ENCODE measurements at regions not wholly inside any gene's neighbourhood (a gene's known extent, or its start where the extent isn't known, plus 50 kb on each side); places are given as distances from the start of the nearest gene placed in this dataset.
A peak's percentile ranks its signal among the peaks of the same experiment; 100 is the strongest.

GRCh38 chr12:4112734-4113325, 160.7 kb upstream of the CCND2 start:
- DNase-seq (ENCODE audit: extremely low read depth, low read depth), result no peak
- no peak for TF ChIP-seq CTCF (IDR thresholded peaks at IDR 0.05; ENCODE audit: low read depth, low read length)

DNA sequence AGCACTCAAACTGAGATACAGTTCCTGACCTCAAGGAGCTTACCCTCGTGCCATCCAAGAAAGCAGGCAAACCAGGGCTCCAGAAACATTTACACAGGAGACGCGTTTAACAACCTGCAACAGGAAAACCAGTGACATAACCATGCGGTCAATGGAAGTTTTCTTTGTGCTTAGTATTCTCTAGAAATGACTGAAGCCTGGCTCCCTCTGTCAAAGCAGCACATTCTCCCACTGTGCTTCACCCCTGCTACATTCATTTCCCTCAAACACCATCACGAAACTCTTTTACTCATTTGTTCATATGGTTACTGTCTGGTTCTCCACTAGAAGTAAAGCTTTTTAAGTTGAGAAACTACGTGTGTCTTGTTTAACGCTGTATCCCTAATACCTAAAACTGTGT, 161.3 kb upstream of the CCND2 start:
- no peak for DNase-seq (ENCODE audit: extremely low read depth, low read depth)
- no peak for TF ChIP-seq CTCF (IDR thresholded peaks at IDR 0.05; ENCODE audit: low read depth, low read length)

GRCh38 chr12:4111010-4111409, 162.6 kb upstream of the CCND2 start:
- no peak for DNase-seq (ENCODE audit: extremely low read depth, low read depth)
- no peak for TF ChIP-seq CTCF (IDR thresholded peaks at IDR 0.05; ENCODE audit: low read depth, low read length)

DNA sequence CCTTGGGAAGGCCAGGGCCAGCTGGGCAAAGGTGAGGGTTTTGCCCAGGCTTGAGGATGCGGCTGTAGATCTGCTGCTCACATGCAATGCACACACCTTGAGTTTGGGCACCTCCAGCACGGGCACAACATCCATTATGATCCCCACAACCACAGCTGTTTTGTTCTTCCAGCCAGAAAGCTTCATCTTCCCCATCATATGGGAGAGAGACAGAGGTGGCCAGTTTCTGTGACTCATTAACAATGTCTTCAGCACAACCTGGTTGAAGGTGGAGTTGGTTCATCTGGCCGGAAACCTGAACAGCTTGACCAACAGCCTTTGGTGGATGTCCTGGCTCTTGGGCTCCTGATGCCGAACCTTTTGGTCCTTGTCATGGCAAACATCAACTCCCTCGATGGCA, 163.7 kb upstream of the CCND2 start:
- TF ChIP-seq CTCF (IDR thresholded peaks at IDR 0.05; ENCODE audit: low read depth, low read length), result no peak
- DNase-seq (ENCODE audit: extremely low read depth, low read depth), result no peak

- no peak for DNase-seq (ENCODE audit: extremely low read depth, low read depth)
- no peak for TF ChIP-seq CTCF (IDR thresholded peaks at IDR 0.05; ENCODE audit: low read depth, low read length)
Observed at GRCh38 chr12:4108803-4109345, 164.7 kb upstream of the CCND2 start.

DNA sequence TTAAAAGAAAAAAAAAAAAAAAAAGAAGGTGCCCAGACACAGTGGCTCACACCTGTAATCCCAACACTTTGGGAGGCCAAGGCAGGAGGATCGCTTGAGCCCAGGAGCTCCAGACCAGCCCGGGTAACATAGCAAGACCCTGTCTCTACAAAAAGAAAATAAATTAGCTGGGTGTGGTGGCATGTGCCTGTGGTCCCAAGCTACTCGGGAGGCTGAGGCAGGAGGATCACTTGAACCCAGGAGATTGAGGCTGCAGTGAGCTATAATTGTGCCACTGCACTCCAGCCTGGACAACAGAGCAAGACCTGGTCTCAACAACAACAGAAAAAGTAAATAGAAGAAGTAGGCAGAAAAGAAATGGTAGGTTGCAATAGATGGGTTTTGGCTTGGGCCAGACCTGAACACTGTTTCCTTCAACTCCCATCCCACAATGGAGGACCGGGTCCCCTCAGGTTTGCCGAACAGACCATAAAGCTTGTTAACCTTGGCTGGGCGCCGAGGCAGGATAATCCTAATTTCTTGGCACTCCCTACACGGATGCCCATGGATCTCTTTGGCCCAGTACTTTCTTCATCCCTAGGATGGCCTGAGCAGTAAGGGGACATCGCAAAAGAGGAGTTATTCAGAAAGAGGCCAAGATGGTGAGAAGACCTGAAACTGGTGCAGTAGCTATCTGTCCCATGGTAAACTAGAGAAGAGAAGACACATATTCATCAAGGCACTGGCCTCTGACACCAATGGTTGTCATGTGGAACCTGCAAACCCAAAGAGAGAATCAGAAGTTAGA, 165.5 kb upstream of the CCND2 start:
- TF ChIP-seq CTCF (IDR thresholded peaks at IDR 0.05; ENCODE audit: low read depth, low read length), result no peak
- DNase-seq (ENCODE audit: extremely low read depth, low read depth), result no peak

GRCh38 chr12:4107436-4107878, 166.1 kb upstream of the CCND2 start:
- TF ChIP-seq CTCF (IDR thresholded peaks at IDR 0.05; ENCODE audit: low read depth, low read length), result peak; percentile 56
- DNase-seq (ENCODE audit: extremely low read depth, low read depth), result no peak

Data from AG09319 (cell line).